SHP77 (cell line): ENCODE measurements at regions not wholly inside any gene's neighbourhood (a gene's known extent, or its start where the extent isn't known, plus 50 kb on each side); places are given as distances from the start of the nearest gene placed in this dataset.

Source experiments
- DNase-seq, 2 experiments: peaks; one replicate each; lab custom pipeline; 2025; lab: John Stamatoyannopoulos, UW

GRCh38 chr3:168307893-168308292 lies 212.2 kb upstream of the GOLIM4 start:
- no peak for DNase-seq

- no peak for DNase-seq
Measured at GRCh38 chr3:168295027-168295426, 199.3 kb upstream of the GOLIM4 start.

- DNase-seq, result no peak
Measured at GRCh38 chr3:168292296-168292695, 196.6 kb upstream of the GOLIM4 start.

- DNase-seq, result no peak
Measured at GRCh38 chr3:168289471-168290008, 193.8 kb upstream of the GOLIM4 start.

- no peak for DNase-seq
Measured at GRCh38 chr3:168288511-168289401, 193.0 kb upstream of the GOLIM4 start.

- DNase-seq, result no peak
Measured at GRCh38 chr3:168285506-168285905, 189.8 kb upstream of the GOLIM4 start.

- DNase-seq, result no peak
Measured at GRCh38 chr3:168284728-168285127, 189.0 kb upstream of the GOLIM4 start.

- DNase-seq, result no peak
Measured at GRCh38 chr3:168275662-168276061, 179.9 kb upstream of the GOLIM4 start.

- no peak for DNase-seq
Measured at GRCh38 chr3:168273917-168274316, 178.2 kb upstream of the GOLIM4 start.

- no peak for DNase-seq
Measured at GRCh38 chr3:168273036-168273435, 177.3 kb upstream of the GOLIM4 start.

GRCh38 chr3:168272343-168272985 lies 176.7 kb upstream of the GOLIM4 start:
- DNase-seq, result no peak

- DNase-seq, result no peak
Measured at GRCh38 chr3:168271932-168272331, 176.2 kb upstream of the GOLIM4 start.

- DNase-seq, result no peak
Measured at GRCh38 chr3:168269001-168269400, 173.3 kb upstream of the GOLIM4 start.

- no peak for DNase-seq
Measured at GRCh38 chr3:168267179-168267578, 171.5 kb upstream of the GOLIM4 start.

GRCh38 chr3:168266335-168266734 lies 170.6 kb upstream of the GOLIM4 start:
- DNase-seq, result no peak

- no peak for DNase-seq
Measured at GRCh38 chr3:168262887-168263286, 167.2 kb upstream of the GOLIM4 start.

- DNase-seq, result no peak
Measured at GRCh38 chr3:168260859-168261258, 165.1 kb upstream of the GOLIM4 start.

- no peak for DNase-seq
Measured at GRCh38 chr3:168251371-168251770, 155.6 kb upstream of the GOLIM4 start.

GRCh38 chr3:168250415-168250861 lies 154.7 kb upstream of the GOLIM4 start:
- peak in 1 of 2 experiments; percentile 20 for DNase-seq

- peak; percentile 54 to 80 for DNase-seq
Measured at GRCh38 chr3:168249550-168250414, 154.1 kb upstream of the GOLIM4 start.

GRCh38 chr3:168249205-168249549 lies 153.5 kb upstream of the GOLIM4 start:
- peak; percentile 14 to 30 for DNase-seq
